A673 (cell line): ENCODE measurements at regions not wholly inside any gene's neighbourhood (a gene's known extent, or its start where the extent isn't known, plus 50 kb on each side); places are given as distances from the start of the nearest gene placed in this dataset.

ENCODE experiments used
- CTCF ChIP-seq: fragments of 300-800, 200-600 bp; sonication (generic); conservative IDR thresholded peaks from 2 replicates; pipeline ENCODE4 v1.5.1; 2017; ENCODE audit warnings: low read depth, mild to moderate bottlenecking, antibody characterized with exemption, low read length, moderate library complexity, mixed read lengths
- EZH2 ChIP-seq: fragments of 200-600 bp; sonication (generic); IDR thresholded peaks from 2 replicates; pipeline ENCODE4 v1.6.1; 2017; ENCODE audit warnings: borderline replicate concordance, low read depth, mild to moderate bottlenecking, mixed read lengths, antibody characterized with exemption, low read length; ENCODE audit not compliant: poor library complexity, severe bottlenecking

GRCh38 chr6:155949256-155949655 lies 493.6 kb upstream of the NOX3 start:
- TF ChIP-seq EZH2 (no peak), CTCF (no peak)
